GM13976 (cell line): ENCODE measurements at regions not wholly inside any gene's neighbourhood (a gene's known extent, or its start where the extent isn't known, plus 50 kb on each side); places are given as distances from the start of the nearest gene placed in this dataset.

Experiments
- DNase-seq: peaks from one replicate; pipeline ENCODE4 v3.0.0; 2012; ENCODE audit warnings: low spot score
- in situ Hi-C: fragments of 300-500 bp; cut with MboI; formaldehyde crosslinking; loops from one replicate; pipeline ENCODE4 v1.12.0; 2022; ENCODE audit warnings: low sequenced_read_pairs, mixed read lengths, inconsistent platforms; ENCODE audit not compliant: unreplicated experiment
- TF ChIP-seq, protein P1 (sequence below): IDR thresholded peaks from 2 replicates; pipeline ENCODE4 v1.5.1; 2012; ENCODE audit warnings: borderline replicate concordance, mild to moderate bottlenecking; ENCODE audit not compliant: insufficient read depth; ENCODE audit errors: extremely low read depth, missing control alignments, control extremely low read depth

DNA sequence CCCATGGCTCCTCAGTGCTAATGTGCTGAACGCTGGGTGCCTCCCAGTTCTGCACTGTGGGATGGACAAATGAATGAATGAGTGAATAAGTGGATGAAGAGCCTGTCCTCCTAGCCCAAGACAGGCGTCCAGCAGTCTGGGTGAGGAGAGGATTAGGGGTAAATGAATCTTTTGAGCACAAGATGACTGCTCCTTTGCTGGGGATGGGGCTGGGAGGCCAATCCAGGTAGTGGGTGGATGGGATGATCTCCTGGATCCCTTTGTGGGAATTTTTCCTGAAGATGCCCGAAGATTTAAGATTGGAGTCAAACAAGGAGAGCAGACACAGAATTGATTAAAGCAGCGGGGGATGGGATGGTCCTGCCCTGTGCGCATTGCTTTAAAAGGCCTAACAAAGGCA lies 65.3 kb upstream of the MLN start:
- TF ChIP-seq, protein P1, sequence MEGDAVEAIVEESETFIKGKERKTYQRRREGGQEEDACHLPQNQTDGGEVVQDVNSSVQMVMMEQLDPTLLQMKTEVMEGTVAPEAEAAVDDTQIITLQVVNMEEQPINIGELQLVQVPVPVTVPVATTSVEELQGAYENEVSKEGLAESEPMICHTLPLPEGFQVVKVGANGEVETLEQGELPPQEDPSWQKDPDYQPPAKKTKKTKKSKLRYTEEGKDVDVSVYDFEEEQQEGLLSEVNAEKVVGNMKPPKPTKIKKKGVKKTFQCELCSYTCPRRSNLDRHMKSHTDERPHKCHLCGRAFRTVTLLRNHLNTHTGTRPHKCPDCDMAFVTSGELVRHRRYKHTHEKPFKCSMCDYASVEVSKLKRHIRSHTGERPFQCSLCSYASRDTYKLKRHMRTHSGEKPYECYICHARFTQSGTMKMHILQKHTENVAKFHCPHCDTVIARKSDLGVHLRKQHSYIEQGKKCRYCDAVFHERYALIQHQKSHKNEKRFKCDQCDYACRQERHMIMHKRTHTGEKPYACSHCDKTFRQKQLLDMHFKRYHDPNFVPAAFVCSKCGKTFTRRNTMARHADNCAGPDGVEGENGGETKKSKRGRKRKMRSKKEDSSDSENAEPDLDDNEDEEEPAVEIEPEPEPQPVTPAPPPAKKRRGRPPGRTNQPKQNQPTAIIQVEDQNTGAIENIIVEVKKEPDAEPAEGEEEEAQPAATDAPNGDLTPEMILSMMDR = no peak
- DNase-seq = no peak
- in situ Hi-C loops = no loop called here

DNA sequence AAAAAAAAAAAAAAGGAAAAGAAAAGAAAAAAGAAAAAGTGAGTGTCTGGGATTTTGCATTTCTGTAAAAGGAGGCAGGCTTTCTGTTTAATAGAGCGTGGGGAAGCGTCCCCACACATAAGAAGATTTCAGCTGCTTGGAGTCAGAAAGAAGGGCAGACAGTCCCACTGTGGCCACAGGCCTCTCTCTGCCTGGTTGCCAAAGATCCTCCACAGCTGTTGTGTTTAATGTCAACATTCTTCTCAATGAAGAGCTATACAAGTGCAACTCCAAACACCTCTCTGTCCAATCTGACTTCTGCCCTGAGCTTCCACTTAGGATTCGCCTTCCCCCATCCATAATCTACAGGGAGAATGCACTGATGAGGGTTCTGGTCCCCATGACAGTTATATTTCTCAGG lies 64.3 kb upstream of the MLN start:
- in situ Hi-C loops = no loop called here
- DNase-seq = no peak
- TF ChIP-seq, protein P1 = no peak

DNA sequence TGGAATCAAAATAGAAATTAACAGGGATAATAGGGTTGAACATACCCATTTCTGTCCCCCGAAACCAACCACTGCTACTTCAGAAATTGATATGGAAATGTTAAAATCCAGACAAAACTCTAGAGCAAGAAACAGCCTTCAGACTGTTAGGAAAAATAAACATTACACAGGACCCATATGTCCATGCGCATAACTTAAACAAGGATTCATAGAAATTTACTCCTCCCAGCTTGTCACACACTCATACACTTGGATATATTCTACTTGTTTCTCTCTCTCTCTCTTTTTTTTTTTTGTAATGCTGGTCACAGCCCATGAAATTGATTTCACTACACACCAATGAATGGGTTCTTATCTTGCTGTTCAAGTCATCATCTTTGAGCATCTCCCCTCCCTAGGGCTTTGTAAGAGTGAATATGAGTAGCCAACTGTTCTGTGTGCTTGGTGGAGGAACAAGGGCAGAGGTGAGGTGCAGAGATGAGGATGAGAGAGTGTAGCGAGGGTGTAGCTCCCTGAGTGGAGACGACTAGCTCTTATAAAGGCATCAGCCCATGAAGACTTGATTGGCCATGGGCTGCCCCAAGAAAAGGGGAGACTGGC lies 61.8 kb upstream of the MLN start:
- TF ChIP-seq, protein P1 = no peak
- in situ Hi-C loops = no loop called here
- no peak for DNase-seq

DNA sequence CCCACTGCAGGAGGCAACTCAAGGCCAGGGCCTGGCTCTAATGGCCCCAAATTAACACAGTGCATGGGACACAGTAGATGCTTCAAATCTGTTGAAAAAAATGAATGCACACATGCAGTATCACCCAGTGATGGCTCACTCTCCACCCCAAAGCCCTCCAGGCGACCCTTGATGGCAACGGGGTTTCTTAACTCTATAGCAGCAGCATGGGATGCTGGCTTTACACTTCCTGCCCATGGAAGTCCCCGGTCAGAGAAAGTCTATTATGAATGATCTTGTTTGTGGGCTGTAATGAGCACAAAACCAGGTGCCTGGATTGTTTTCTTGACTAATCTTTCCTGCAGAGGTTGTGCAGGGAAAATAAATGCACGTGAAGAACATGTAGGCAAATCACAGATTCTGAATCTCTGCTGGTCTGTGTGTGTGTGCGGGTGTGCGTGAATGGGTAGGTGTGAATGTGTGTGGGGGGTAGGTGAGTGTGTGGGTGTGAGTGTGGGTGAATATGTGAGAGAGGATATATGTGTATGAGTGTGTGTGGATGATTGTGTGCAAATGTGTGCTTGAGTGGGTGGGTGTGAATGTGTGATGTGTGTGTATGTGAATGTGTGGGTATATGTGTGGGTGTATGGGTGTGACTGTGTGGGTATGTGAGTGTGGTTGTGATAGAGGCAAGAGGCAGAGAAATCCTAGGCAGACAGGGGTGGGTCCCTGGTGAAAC lies 60.1 kb upstream of the MLN start:
- DNase-seq = no peak
- TF ChIP-seq, protein P1 = no peak
- in situ Hi-C loops = no loop called here

DNA sequence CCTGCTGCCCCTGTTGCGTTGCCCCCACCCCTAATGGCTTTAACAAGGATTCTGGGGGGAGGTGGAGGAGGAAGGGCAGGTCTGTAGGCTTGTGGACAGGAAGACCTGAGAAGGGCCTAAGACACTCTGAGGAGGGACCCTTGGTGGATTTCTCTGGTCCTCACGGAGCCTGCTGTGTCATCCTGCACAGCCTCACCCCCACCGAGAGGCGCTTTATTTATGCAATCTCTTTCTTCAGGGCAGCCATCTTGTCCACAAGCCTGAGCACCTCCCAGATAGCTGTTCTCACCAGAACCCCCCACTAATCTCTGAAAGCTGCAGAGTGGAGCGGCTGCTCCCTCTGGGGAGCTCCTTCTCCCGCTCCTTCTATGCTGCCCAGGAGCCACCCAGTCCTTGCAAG lies 59.3 kb upstream of the MLN start:
- TF ChIP-seq, protein P1 = no peak
- no peak for DNase-seq
- in situ Hi-C loops = no loop called here

DNA sequence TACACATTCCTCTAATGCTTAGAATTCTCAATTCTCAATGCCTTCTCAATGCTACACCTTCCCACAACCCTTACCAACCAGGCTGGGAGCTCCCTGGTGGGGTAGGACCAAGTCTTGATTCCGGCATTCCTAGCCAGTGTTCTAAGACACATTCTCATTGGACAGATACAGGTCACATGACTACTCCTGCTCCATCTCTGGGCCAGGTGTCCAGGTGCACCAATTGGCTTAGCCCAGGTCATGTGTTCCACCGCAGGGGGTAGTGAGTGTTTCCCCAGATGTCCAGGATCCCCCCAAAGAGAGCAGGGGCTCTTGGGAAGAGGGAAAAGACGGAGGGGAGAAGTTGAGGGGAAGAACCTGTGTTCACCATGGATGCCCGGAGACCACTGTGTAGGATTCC lies 58.7 kb upstream of the MLN start:
- in situ Hi-C loops = no loop called here
- no peak for DNase-seq
- TF ChIP-seq, protein P1 = no peak
